PFSK-1 (cell line): ENCODE measurements at regions not wholly inside any gene's neighbourhood (a gene's known extent, or its start where the extent isn't known, plus 50 kb on each side); places are given as distances from the start of the nearest gene placed in this dataset.

ENCODE experiments used
- POLR2AphosphoS5 ChIP-seq: IDR thresholded peaks from 2 replicates; pipeline ENCODE4 v1.6.1; 2012; ENCODE audit warnings: low read depth, mild to moderate bottlenecking, control low read depth, low read length, moderate library complexity
- SIN3A ChIP-seq: IDR thresholded peaks from 2 replicates; pipeline ENCODE4 v1.6.1; 2012; ENCODE audit warnings: mild to moderate bottlenecking, low read length, moderate library complexity, borderline replicate concordance; ENCODE audit not compliant: insufficient read depth

GRCh38 chr7:86089455-86089854, 554.3 kb upstream of the GRM3 start:
- no peak for TF ChIP-seq POLR2AphosphoS5
- TF ChIP-seq SIN3A, result no peak
